GM19025 (cell line): ENCODE measurements at regions not wholly inside any gene's neighbourhood (a gene's known extent, or its start where the extent isn't known, plus 50 kb on each side); places are given as distances from the start of the nearest gene placed in this dataset.

Experiments
- ATAC-seq: cut with Tn5 transposase; IDR thresholded peaks from one replicate; pipeline ENCODE4 v1.9.1; 2021; ENCODE audit warnings: mild to moderate bottlenecking, low read depth, moderate library complexity; ENCODE audit not compliant: unreplicated experiment

GRCh38 chr2:8447610-8448221 is 234.1 kb upstream of the ID2 start:
- no peak for ATAC-seq

DNA sequence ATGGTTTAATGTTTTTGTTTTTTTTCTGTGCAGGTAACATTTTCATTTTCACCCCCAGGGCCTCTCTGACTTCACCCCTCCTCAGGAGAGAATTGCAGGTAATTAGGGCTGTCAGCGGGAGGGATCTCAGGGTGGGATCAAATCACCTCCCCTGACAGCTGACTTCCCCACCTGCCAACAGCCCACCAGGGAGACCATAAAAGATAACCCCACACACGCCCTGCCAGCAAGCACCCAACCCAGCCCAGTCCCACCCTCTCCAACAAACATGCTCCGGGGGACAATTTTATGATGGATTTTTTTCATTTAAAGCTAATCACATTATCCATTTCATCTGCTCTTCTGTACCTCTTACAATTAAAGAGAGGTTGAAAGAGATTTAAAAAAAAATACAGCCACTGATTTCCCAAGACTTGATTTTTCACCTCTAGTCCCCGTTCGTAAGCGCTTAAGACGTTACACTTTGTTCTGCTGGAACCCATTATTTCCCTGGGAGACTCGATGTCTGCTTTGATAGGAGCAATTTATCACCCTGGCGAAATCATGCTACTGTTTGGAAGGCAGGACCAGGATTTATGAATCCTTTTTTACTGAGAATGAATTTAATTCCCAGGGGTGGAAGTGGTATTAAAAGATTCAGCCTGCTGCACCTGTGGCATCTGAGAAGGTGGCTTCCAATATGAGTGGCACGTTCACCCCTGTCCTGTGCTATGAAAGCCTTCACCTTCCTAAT is 232.9 kb upstream of the ID2 start:
- no peak for ATAC-seq

DNA sequence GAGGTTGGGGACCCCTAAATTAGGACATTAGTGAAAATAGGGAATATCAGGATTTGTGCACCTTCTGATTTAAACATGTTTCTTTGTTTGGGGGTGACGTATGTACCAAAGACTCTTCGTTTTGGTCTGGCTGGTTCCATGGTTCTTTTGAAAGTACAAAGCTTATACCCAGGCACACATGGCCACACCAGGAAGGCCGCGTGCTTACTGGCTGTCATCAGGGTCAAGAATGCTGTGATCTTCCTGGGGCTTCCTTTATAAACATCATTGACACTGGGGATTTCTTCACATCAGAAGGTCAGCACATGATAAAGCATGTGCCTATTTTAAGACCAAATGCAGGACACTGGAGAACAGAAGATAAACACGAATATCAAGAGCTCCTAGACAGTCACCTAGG is 230.6 kb upstream of the ID2 start:
- no peak for ATAC-seq

DNA sequence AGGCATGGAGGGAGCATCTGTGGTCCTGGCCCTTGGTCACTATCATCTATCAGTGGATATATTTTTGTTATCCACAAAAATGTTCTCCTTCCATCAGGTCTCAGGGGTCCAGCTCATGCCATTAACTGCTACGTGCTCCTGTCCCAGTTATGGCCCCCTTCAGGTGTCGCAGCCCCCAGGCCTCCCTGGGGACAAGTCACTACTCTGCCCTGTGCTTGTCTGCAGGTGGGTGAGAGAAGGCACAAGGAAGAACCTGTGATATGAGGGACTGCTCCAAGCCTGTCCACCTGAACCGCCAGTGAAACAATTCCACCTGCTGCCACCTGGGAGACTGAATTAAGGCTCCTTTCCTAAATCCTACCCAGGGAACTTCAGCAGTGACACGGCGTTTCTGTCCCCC is 229.6 kb upstream of the ID2 start:
- ATAC-seq: no peak

DNA sequence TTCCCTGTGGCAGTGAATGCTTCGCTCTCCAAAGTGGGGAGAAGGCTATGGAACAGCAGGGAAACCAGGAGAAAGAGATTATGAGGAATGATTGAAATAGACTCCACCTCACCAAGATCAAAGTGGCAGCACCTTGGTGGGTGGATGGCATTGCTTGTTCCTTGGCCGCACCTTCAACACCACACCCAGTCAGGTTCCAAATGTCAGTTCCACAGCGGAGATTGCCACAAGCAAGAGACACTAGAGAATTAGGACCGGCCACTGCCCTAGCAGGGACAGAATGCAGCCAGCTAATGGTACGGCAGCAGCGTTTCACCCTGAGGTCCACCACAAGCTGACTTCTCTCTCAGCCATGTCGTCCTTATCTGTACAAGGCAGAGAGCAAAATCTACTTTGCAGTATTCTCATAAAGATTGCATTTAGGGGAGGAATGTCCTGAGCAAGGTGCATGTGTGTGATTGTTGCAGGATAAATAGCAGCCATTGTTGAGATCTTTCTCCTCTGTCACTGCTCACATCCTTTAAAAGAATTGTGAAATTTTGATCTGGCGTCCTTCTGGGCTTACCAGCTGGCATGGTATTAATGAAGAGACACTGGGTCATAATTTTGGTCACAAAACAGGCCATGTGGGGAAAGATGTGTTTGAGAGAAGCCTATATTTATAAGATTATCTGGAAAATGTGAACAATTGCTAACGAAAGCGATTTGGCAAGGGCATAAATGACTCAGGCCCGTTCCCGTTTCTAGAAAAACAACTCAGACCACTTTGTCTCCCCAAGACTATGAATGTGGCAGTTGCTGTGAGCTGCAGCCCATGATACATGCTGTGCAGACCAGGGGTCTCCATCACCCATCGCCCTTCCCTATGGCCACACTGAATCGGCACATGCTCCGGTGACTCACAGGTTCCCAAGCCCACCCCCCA is 228.6 kb upstream of the ID2 start:
- no peak for ATAC-seq

DNA sequence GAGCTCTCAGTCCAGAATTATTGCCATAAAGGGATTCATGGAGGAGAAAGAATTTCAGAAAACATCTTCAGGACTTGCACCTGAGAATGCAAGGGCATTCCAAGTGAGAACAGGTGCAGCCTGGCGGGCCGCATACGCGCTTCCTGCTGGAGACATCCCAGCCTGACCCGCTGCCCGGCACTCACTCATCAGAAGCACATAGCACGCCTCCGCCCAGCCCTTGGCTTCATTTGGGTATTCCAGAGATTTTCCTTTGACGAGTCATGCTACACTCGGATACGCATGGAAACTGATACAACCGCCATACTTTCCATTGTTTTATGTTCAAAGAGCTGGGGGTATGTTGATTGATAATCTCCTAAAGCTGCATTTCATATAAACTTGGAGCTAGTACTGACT is 228.0 kb upstream of the ID2 start:
- no peak for ATAC-seq

DNA sequence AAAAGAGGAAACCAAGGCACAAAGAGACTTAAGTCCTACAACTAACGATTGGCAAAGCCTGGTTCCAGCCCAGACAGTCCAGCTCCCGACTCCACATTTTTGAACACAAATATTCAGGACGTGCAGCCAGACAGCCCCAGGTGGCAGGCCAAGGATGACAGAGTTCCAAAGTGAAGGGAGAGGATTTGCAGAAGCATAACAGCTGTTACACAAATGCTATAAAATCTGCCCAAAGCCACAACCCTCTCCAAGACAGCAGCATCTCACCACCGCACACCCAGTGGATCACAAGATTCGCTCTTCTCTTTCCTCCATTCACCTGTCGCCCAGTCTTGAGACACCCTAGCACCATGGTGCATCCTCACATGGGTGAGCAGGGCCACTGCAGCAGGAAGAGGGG is 227.1 kb upstream of the ID2 start:
- ATAC-seq: no peak

DNA sequence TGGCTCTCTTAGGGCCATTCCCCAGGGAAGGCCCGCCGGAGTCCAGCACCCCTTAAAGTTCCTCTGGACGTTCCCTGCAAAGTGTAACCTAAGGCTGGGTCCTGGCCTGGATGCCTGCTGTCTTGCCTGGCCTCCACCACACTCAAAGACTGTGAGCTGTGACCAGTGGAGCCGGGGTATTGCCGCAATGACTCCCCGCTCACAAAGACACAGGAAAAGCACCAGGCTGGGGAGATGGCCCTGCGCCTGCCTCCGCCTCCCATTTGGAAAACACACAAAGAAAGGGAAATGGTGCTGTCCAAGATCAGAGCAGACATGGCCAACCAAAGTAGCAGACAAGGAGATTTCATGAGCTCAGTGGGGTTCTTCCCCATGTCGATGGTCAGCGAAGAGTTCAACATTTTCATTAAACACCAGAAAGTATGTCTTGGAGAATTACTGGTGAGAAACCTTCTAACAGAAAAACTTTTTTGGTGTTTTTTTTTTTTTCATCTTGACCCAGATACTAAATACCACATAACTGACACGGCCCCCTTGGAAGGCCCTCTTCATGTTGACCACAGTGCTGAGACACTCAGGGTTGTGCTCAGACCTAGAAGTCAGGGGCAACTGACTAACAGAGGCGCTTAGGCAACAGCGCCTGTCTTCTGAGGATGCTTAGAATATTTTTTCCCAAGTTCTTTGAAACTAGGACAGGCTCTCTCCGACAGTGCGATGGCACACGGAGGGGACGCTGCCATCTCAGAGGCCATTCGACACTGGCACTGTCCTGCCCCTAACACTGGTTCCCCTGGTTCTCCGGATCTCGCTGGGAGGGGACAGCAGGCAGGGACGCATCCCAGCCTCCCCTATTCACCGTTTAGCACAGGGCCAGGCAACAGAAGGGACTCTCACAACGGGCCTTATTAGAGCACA is 226.4 kb upstream of the ID2 start:
- no peak for ATAC-seq

DNA sequence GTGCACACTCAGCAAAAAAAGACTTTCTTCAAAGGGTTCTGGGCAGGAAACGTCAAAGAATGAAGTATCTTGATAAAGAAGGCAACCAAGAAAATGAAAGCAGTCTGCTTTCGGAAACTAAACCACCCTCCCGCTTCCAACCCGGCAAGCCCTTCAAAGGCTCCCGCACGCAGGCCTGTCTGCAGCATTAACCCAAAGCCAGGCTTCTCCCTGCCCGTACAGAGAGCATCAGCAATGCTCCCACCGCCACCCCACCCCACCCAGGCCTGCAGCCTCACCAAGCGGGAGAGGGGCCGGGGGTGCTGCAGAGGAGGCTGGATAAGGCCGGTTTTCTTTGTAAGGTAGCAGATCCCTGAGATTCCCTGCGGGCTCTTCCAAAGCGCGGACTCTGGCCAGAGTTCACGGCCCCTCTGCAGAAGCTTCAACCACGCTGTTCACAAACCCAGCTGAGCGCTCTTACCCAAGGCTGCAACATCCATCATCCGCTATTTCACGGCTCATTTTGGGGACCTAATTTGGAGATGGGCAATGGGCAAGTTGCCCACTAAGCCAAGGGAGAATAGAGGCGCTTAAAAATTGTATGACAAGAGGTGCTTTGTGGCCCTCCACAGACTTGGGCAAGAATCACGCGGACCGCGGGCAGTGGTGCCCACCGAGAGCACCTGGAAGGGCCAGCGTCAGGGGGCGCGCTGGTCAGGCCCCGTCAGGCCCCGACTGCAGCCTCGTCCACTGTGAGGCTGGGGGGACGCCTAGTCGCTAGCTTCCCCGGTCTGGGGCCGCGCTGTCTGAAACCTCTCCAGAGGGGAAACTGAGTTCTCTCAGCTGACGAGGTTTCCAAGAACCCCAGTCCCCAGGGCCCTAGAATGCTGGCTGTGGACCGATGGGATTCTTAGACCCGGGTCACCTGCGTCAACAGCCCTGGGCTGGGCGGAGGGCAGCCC is 225.4 kb upstream of the ID2 start:
- ATAC-seq: no peak

DNA sequence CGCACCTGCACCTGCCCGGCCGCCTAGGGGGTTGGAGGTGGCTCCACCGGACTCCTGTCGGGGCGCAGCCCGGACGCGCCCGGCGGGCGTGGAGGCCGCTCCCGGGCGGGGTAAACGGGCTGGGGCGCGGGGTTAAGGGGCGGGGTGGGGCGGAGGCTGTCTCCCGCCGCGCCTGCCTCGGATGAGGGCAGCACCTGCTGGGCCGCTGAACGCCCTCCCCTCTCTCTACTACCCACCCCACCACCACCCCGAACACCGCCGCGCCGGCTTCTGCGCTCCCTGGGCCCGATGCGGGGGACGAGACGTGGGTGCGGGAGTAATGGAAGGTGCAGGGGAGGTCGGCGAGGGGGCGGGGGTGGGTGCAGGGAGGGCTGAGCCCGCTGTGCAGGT is 224.8 kb upstream of the ID2 start:
- no peak for ATAC-seq

DNA sequence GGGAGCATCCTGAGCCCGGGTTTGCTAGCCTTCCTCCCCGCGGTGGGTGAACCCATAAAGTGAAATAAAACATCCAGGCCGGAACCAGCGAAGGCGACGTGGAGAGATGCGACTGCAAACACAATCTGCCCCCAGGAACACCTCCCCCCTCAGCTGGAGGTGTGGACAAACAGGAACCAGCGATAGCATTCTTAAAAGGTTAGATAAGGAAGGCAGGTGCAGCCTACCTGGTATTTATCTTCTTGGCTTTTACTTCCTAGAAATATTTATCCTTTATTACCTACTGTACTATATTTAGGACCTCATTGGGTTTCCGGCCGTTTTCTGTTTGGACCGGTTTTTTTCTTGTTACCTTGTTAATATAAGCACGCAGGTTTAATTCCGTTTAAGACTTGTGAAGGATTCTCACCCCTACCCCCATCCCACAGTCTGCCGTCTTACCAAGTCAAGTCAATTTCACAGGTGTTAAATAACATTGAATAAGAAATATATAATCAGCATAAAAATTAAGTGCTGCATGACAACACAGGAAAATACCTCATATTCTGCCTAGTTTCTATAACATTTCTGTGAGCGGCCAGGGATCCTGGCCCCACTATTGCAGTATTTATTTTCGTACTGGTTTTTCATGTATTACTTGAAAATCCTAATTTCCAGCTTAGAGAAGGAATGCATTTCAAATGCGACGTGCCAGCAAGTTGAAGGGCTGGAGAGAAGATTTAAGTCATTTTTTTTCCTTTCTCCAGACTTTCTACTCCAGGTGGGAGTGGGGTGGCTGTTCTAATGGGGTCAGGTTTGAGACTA is 224.0 kb upstream of the ID2 start:
- no peak for ATAC-seq

DNA sequence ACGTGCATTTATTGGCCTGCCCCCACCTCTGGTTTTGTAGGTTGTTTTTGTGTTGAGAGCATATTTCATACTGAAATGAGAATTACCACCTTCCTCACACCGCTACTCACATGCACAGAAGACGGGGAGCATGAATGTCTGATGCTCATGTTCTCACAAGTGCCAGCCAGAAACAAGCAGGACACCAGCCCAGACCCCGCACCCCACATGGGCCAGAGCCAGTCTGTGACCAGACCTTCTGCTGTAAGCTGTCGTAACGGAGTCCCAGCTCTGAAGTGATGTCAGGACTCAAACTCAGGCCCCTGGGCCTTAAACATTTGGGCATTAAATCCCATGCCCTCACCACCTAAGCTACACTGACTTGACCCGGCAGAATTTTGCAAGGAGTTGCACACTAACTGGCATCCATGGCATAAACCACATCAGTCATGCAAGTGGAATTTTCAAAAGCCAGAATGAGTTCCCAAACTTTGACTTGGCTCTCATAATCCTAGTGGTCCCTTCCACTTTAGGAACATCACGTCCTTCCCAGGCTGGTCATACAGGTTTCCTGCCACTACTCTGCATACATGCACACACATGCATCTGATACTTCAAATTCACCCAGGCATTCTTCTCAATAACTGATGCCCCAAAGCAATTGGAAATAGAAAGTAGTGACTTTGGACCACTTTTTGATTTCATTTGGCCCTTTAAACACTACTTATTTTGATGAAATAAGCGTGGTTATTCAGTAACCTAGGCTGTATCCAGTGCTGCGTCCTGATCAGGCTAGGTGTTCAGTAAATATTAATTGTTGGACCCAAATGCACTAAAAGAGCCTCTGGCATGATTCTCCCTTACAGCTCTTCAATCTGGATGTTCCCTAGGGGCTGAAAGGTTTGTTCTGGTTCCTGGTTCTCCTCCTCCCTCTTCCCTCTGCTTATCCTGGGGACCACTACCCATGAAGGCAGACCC is 223.1 kb upstream of the ID2 start:
- ATAC-seq: no peak

- ATAC-seq: no peak
Observed at GRCh38 chr2:8459474-8459873, 222.4 kb upstream of the ID2 start.

- no peak for ATAC-seq
Observed at GRCh38 chr2:8461341-8461740, 220.5 kb upstream of the ID2 start.

DNA sequence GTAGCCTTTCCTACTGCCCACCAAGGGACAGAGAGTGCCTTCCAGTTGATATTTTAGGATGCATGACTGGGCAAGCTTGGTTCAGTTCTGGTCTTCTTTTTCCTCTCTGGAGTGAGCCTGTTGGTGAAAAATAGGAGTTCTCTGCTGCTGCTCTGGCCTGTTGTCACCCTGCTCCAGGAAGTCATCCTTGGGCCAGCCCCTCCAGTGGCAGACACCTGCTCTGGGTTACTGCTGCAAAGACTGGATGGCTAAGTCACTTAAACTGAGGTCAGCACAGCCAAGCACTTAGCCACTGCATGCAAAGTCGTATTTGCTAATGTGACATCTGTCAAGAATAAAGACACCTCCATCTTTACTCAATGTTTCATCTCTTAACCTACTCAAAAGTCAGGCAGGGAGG is 219.6 kb upstream of the ID2 start:
- no peak for ATAC-seq

- ATAC-seq: no peak
Observed at GRCh38 chr2:8462899-8463648, 218.8 kb upstream of the ID2 start.

DNA sequence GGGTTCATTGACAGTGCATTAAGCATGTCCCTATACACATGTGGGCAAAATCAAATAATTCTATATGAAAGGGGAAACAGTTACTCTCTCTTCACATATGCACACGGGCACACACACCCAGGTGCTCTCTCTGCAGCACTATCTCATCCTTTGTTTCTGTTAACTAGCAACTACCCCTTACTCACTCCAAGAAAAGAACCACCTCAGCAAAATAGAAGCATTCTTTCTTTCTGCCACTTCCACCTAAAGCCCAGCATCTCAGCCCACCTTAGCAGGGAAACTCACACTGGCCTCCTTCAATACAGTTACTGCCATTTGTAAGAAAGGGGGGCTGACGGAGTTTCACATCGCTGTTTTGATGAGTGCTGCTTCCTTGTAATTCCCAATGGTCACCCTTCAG is 216.3 kb upstream of the ID2 start:
- no peak for ATAC-seq
